ENCODE measurements at regions not wholly inside any gene's neighbourhood (a gene's known extent, or its start where the extent isn't known, plus 50 kb on each side); places are given as distances from the start of the nearest gene placed in this dataset.

- no peak for DNase-seq
- intact Hi-C loops (cut with micrococcal nuclease) = no loop called here
- Mint-ChIP-seq H3K4me1 (no peaks in the 10 kb centered on the region), H3K36me3 (ENCODE audit: low read depth) (no peaks in the 10 kb centered on the region), H3K4me3 (no peak overlapping the region), H3K9me3 (no peaks in the 10 kb centered on the region), H3K27me3 (no peaks in the 10 kb centered on the region), H3K27ac (no peak overlapping the region)
Observed at GRCh38 chr11:131070365-131070764, 154.1 kb upstream of the SNX19 start.

- Mint-ChIP-seq H3K27me3 (no peaks in the 10 kb centered on the region), H3K27ac (no peak overlapping the region), H3K4me1 (no peaks in the 10 kb centered on the region), H3K9me3 (no peaks in the 10 kb centered on the region), H3K4me3 (no peak overlapping the region), H3K36me3 (ENCODE audit: low read depth) (no peaks in the 10 kb centered on the region)
- no peak for DNase-seq
- intact Hi-C loops (cut with micrococcal nuclease) = no loop called here
Observed at GRCh38 chr11:131073167-131073566, 156.9 kb upstream of the SNX19 start.

- Mint-ChIP-seq H3K4me1 (no peaks in the 10 kb centered on the region), H3K27me3 (no peaks in the 10 kb centered on the region), H3K4me3 (no peak overlapping the region), H3K27ac (no peak overlapping the region), H3K9me3 (no peaks in the 10 kb centered on the region), H3K36me3 (ENCODE audit: low read depth) (no peaks in the 10 kb centered on the region)
- intact Hi-C loops (cut with micrococcal nuclease) = no loop called here
- no peak for DNase-seq
Observed at GRCh38 chr11:131074573-131074972, 158.3 kb upstream of the SNX19 start.

GRCh38 chr11:131077340-131077739 is 161.1 kb upstream of the SNX19 start:
- Mint-ChIP-seq H3K4me3 (no peak overlapping the region), H3K27me3 (no peaks in the 10 kb centered on the region), H3K4me1 (no peaks in the 10 kb centered on the region), H3K9me3 (no peaks in the 10 kb centered on the region), H3K36me3 (ENCODE audit: low read depth) (no peaks in the 10 kb centered on the region), H3K27ac (no peak overlapping the region)
- DNase-seq = no peak
- intact Hi-C loops (cut with micrococcal nuclease) = no loop called here

DNA sequence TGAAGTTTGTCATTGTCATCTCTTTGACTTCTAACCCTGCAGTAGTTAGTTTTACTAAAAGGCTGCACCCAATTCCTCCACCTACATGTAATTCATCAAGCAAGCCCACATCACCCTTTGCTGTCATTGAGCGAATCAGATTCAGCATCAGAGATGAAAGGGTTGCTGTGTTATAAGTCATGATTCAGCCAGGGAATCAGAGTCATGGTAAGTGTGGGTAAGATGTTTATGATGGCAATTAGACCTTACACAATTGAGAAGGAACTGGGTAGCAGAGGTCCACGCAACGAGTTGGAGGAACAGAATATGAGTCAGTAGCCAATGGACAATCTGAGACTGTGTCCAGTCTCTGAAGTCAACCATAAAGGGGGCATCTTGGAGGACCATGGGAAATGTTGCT is 162.8 kb upstream of the SNX19 start:
- H3K4me3 Mint-ChIP-seq = no peak overlapping the region
- no peaks in the 10 kb centered on the region for H3K4me1 Mint-ChIP-seq
- intact Hi-C loops (cut with micrococcal nuclease) = no loop called here
- H3K27me3 Mint-ChIP-seq = no peaks in the 10 kb centered on the region
- H3K9me3 Mint-ChIP-seq = no peaks in the 10 kb centered on the region
- no peak overlapping the region for H3K27ac Mint-ChIP-seq
- no peaks in the 10 kb centered on the region for H3K36me3 Mint-ChIP-seq (ENCODE audit: low read depth)
- no peak for DNase-seq

GRCh38 chr11:131089727-131090245 is 173.5 kb upstream of the SNX19 start:
- Mint-ChIP-seq H3K4me3 (no peak overlapping the region), H3K9me3 (peaks cover 4% of the 10 kb centered on the region), H3K27ac (no peak overlapping the region), H3K4me1 (no peaks in the 10 kb centered on the region), H3K36me3 (ENCODE audit: low read depth) (no peaks in the 10 kb centered on the region), H3K27me3 (no peaks in the 10 kb centered on the region)
- peak; percentile 24 for DNase-seq
- intact Hi-C loops (cut with micrococcal nuclease) = no loop called here

DNA sequence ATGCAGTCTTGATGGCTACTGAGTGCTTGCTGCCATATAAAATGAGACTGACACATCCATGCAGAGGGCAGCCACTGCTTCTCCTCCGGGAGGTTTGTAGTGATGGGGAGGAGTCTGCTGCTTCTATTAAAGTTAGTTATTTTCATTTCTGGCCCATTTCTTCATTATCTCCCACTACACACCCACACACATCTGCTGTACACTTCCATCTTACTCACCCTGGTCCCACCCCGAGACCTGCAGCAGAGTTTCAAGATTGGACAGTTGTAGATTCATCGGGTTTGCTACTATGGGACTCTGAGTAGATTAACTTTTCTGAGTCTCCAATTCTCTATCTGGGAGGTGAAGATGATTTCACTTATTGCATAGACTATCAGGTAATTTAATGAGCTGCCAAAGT is 176.2 kb upstream of the SNX19 start:
- intact Hi-C loops (cut with micrococcal nuclease) = no loop called here
- no peak overlapping the region for H3K27ac Mint-ChIP-seq
- no peaks in the 10 kb centered on the region for H3K36me3 Mint-ChIP-seq (ENCODE audit: low read depth)

DNA sequence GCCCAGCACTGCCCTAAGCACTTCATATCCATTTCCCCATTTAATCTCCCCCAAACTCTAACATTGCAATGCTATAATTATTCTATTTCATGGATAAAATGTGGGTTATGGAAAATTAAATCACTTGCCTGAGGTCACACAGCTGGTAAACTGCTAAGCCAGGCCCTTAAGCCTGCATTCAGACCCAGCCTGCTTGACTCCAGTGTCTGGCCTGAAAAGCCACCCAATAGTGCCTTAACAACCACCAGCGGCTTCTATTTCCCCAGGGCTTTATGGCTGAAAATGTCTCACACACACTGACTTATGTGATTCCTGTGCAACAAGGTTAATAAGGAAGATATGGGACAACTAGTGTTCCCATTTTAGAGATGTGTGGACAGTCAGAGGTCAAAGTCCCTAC is 178.5 kb upstream of the SNX19 start:
- Mint-ChIP-seq H3K27ac (no peak overlapping the region), H3K4me1 (no peaks in the 10 kb centered on the region), H3K4me3 (no peak overlapping the region), H3K27me3 (no peaks in the 10 kb centered on the region), H3K9me3 (no peaks in the 10 kb centered on the region), H3K36me3 (ENCODE audit: low read depth) (no peaks in the 10 kb centered on the region)
- intact Hi-C loops (cut with micrococcal nuclease) = no loop called here
- DNase-seq = peak; percentile 21

More for the DNA sequence above, 176.2 kb upstream of the SNX19 start:
- no peaks in the 10 kb centered on the region for H3K4me1 Mint-ChIP-seq
- peak; percentile 14 for DNase-seq
- H3K4me3 Mint-ChIP-seq = no peak overlapping the region
- H3K27me3 Mint-ChIP-seq = no peaks in the 10 kb centered on the region
- H3K9me3 Mint-ChIP-seq = no peaks in the 10 kb centered on the region

DNA sequence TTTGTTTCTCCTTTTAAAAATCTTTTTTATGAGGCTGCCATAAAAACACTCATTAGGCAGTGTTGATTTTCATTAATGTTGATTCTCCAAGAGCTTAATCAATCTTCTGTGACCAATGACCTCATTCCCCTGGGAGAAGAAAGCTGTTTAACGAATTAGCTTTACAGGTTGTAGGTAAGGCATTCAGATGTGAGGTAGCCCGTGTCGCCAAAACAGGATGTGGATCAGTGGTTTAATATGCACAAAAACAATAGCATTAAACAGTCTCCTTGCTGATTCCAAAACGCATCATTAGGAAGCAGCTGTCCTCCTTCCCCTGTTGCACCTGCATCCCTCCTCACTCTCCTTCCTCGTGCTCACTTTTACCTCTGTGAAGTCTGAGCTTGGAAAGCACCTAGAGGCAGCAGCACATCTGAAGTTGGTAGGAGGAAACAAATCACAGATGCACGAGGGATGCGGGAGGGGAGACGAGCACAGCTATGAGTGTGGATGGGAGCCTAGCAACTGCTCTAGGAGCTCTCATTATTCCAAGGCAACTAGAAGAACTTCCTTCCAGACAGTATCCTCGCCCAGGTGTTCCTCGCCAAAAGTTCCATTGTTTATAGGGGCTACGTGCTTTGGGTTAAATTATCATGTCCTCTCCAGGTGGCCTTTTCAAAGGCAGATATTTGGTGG is 179.4 kb upstream of the SNX19 start:
- Mint-ChIP-seq H3K9me3 (no peaks in the 10 kb centered on the region), H3K4me1 (no peaks in the 10 kb centered on the region), H3K27me3 (no peaks in the 10 kb centered on the region), H3K27ac (no peak overlapping the region), H3K4me3 (no peak overlapping the region), H3K36me3 (ENCODE audit: low read depth) (no peaks in the 10 kb centered on the region)
- intact Hi-C loops (cut with micrococcal nuclease) = no loop called here
- peak; percentile 17 for DNase-seq

GRCh38 chr11:131099013-131099412 is 182.7 kb upstream of the SNX19 start:
- Mint-ChIP-seq H3K36me3 (ENCODE audit: low read depth) (no peaks in the 10 kb centered on the region), H3K9me3 (no peaks in the 10 kb centered on the region), H3K4me3 (no peak overlapping the region), H3K4me1 (no peaks in the 10 kb centered on the region), H3K27me3 (no peaks in the 10 kb centered on the region), H3K27ac (no peak overlapping the region)
- no peak for DNase-seq
- intact Hi-C loops (cut with micrococcal nuclease) = no loop called here

DNA sequence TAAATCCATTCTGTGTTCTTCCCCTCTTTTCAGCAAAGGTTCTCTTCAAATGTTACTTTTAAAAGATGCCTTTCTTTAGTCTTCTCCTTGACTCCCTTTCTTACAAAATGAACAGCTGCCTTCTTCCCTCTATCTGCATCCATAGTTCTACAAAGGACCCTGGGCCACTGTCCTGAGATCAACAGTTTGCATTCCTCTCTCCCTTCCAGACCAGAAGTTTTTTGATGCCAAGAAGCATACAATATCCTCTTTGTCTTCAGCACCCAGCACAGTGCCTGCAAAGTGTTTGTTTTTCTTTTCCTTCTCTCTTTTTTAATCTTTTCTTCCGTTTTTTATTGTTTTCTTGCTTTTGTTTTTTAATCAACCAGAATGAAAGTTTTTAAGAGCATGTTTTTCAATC is 183.5 kb upstream of the SNX19 start:
- intact Hi-C loops (cut with micrococcal nuclease) = no loop called here
- no peaks in the 10 kb centered on the region for H3K27me3 Mint-ChIP-seq
- DNase-seq = no peak
- H3K27ac Mint-ChIP-seq = no peak overlapping the region
- H3K36me3 Mint-ChIP-seq (ENCODE audit: low read depth) = no peaks in the 10 kb centered on the region
- H3K4me1 Mint-ChIP-seq = no peaks in the 10 kb centered on the region
- H3K9me3 Mint-ChIP-seq = no peaks in the 10 kb centered on the region
- no peak overlapping the region for H3K4me3 Mint-ChIP-seq

- DNase-seq = no peak
- H3K36me3 Mint-ChIP-seq (ENCODE audit: low read depth) = no peaks in the 10 kb centered on the region
- H3K27me3 Mint-ChIP-seq = no peaks in the 10 kb centered on the region
- H3K9me3 Mint-ChIP-seq = no peaks in the 10 kb centered on the region
- intact Hi-C loops (cut with micrococcal nuclease) = no loop called here
- H3K4me3 Mint-ChIP-seq = no peak overlapping the region
- H3K4me1 Mint-ChIP-seq = no peaks in the 10 kb centered on the region
- H3K27ac Mint-ChIP-seq = no peak overlapping the region
Observed at GRCh38 chr11:131108760-131109159, 192.5 kb upstream of the SNX19 start.

GRCh38 chr11:131109257-131109656 is 193.0 kb upstream of the SNX19 start:
- Mint-ChIP-seq H3K27ac (no peak overlapping the region), H3K27me3 (no peaks in the 10 kb centered on the region), H3K9me3 (no peaks in the 10 kb centered on the region), H3K4me1 (no peaks in the 10 kb centered on the region), H3K36me3 (ENCODE audit: low read depth) (no peaks in the 10 kb centered on the region), H3K4me3 (no peak overlapping the region)
- intact Hi-C loops (cut with micrococcal nuclease) = no loop called here
- no peak for DNase-seq

GRCh38 chr11:131109790-131110189 is 193.5 kb upstream of the SNX19 start:
- no peak overlapping the region for H3K27ac Mint-ChIP-seq
- no peak for DNase-seq
- no peaks in the 10 kb centered on the region for H3K9me3 Mint-ChIP-seq
- intact Hi-C loops (cut with micrococcal nuclease) = no loop called here
- no peaks in the 10 kb centered on the region for H3K4me1 Mint-ChIP-seq
- no peak overlapping the region for H3K4me3 Mint-ChIP-seq
- no peaks in the 10 kb centered on the region for H3K36me3 Mint-ChIP-seq (ENCODE audit: low read depth)
- no peaks in the 10 kb centered on the region for H3K27me3 Mint-ChIP-seq

DNA sequence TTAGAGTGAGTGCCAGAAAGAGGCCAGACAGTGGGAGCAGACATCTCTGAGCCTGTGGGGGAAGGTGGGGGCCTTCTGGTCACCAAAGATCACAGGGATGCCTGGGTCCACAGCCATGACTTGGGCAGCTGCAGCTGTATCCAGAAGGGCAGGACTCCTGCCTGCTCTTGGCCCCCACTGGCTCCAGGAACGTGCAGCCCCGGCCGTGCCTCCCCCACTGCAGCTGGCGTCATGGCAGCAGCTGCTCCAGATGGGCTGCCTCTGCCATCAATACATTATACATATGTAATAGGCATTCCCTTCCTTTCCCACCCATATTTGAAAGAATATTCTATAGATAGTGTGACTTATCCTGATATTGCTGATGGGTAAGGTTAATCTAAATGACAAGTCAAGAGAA is 195.5 kb upstream of the SNX19 start:
- intact Hi-C loops (cut with micrococcal nuclease) = no loop called here
- no peak overlapping the region for H3K27ac Mint-ChIP-seq
- no peaks in the 10 kb centered on the region for H3K27me3 Mint-ChIP-seq
- no peaks in the 10 kb centered on the region for H3K9me3 Mint-ChIP-seq
- H3K4me3 Mint-ChIP-seq = no peak overlapping the region
- no peak for DNase-seq
- no peaks in the 10 kb centered on the region for H3K4me1 Mint-ChIP-seq
- no peaks in the 10 kb centered on the region for H3K36me3 Mint-ChIP-seq (ENCODE audit: low read depth)

All from activated CD4-positive, alpha-beta T cell treated with anti-CD3 and anti-CD28 coated beads, Interleukin-2, amount 10 ng/mL, durations not matched to agents 24 days and 14 days (primary cell).